Posterior cingulate gyrus (tissue), 11 donors: ENCODE measurements at regions not wholly inside any gene's neighbourhood (a gene's known extent, or its start where the extent isn't known, plus 50 kb on each side); places are given as distances from the start of the nearest gene placed in this dataset.
A peak's percentile ranks its signal among the peaks of the same experiment; 100 is the strongest.
"Not testable (repeated sequence)": the region's sequence is repeated elsewhere in the genome, so short reads cannot be mapped to it uniquely, and the experiment has no call there.

Source experiments
- DNase-seq, 10 donors: peaks; one replicate each; pipeline versions ENCODE4 v3.0.0 to v3.0.0-alpha.2; 2020 to 2021; ENCODE audit warnings: mixed read lengths in 3 of 10
- intact Hi-C: fragments of 100-400 bp; cut with DNase I; formaldehyde crosslinking; loops from one replicate; pipeline ENCODE4 v1.15.1; 2023

GRCh38 chr5:10876996-10877395 lies 116.0 kb upstream of the DAP start:
- DNase-seq, intact Hi-C loops: not testable (repeated sequence)

- intact Hi-C loops, result no loop called here
- DNase-seq, result no peak
These were observed 115.1 kb upstream of the DAP start for GRCh38 chr5:10876006-10876744.

- intact Hi-C loops, result no loop called here
- DNase-seq, result no peak
These were observed 114.3 kb upstream of the DAP start for GRCh38 chr5:10875201-10875768.

GRCh38 chr5:10874541-10874940 lies 113.5 kb upstream of the DAP start:
- DNase-seq, result no peak
- intact Hi-C loops, result no loop called here

GRCh38 chr5:10870791-10871190 lies 109.8 kb upstream of the DAP start:
- no peak for DNase-seq
- intact Hi-C loops, result no loop called here

- intact Hi-C loops, result no loop called here
- DNase-seq, result no peak
These were observed 107.9 kb upstream of the DAP start for GRCh38 chr5:10868956-10869355.

- intact Hi-C loops, result no loop called here
- no peak for DNase-seq
These were observed 106.6 kb upstream of the DAP start for GRCh38 chr5:10867389-10868303.

- intact Hi-C loops, result no loop called here
- DNase-seq, result no peak
These were observed 105.9 kb upstream of the DAP start for GRCh38 chr5:10866913-10867312.

- DNase-seq, result peak in 7 of 10 donors; percentile 37 to 89 (median 62)
- intact Hi-C loops, result no loop called here
These were observed 102.8 kb upstream of the DAP start for GRCh38 chr5:10863763-10864383.

- DNase-seq, result no peak
- intact Hi-C loops, result no loop called here
These were observed 101.1 kb upstream of the DAP start for GRCh38 chr5:10862085-10862484.

- no peak for DNase-seq
These were observed 100.4 kb upstream of the DAP start for GRCh38 chr5:10861423-10861790.

GRCh38 chr5:10860645-10861422 lies 99.8 kb upstream of the DAP start:
- no peak for DNase-seq
- intact Hi-C loops, result no loop called here

More at GRCh38 chr5:10861423-10861790, 100.4 kb upstream of the DAP start:
- intact Hi-C loops, result no loop called here

- DNase-seq, result no peak
- intact Hi-C loops, result no loop called here
These were observed 99.1 kb upstream of the DAP start for GRCh38 chr5:10860196-10860543.

- intact Hi-C loops, result loop anchor here (10.0 kb wide), 1 partner anchor 155 kb away; no protein-coding TSS in a partner anchor
- no peak for DNase-seq
These were observed 98.6 kb upstream of the DAP start for GRCh38 chr5:10859393-10860195.

GRCh38 chr5:10858945-10859344 lies 97.9 kb upstream of the DAP start:
- intact Hi-C loops, result loop anchor here (10.0 kb wide), 1 partner anchor 154 kb away; no protein-coding TSS in a partner anchor
- no peak for DNase-seq

GRCh38 chr5:10858307-10858706 lies 97.3 kb upstream of the DAP start:
- intact Hi-C loops, result loop anchor here (10.0 kb wide), 1 partner anchor 154 kb away; no protein-coding TSS in a partner anchor
- DNase-seq, result no peak

- peak in 5 of 10 donors; percentile 27 to 93 (median 82) for DNase-seq
- intact Hi-C loops, result loop anchor here (2.0 to 10.0 kb wide), 2 partner anchors 153 to 189 kb away; no protein-coding TSS in a partner anchor
These were observed 96.3 kb upstream of the DAP start for GRCh38 chr5:10857338-10857733.

- intact Hi-C loops, result loop anchor here (2.0 to 10.0 kb wide), 2 partner anchors 152 to 190 kb away; no protein-coding TSS in a partner anchor
- peak; percentile 45 to 96 (median 80) for DNase-seq
These were observed 95.8 kb upstream of the DAP start for GRCh38 chr5:10856683-10857337.
